CD4-positive, alpha-beta T cell treated with Interleukin-17A for 1 hour (primary cell): ENCODE measurements at regions not wholly inside any gene's neighbourhood (a gene's known extent, or its start where the extent isn't known, plus 50 kb on each side); places are given as distances from the start of the nearest gene placed in this dataset.

Experiments
- DNase-seq: peaks from one replicate; pipeline ENCODE4 v3.0.0-alpha.2; 2020

- DNase-seq = no peak
Measured at GRCh38 chr20:53713328-53714056, 119.9 kb upstream of the ZNF217 start.

GRCh38 chr20:53712212-53712977 is 118.8 kb upstream of the ZNF217 start:
- no peak for DNase-seq

- DNase-seq = no peak
Measured at GRCh38 chr20:53711333-53712211, 117.9 kb upstream of the ZNF217 start.

- DNase-seq = peak; percentile 20
Measured at GRCh38 chr20:53708129-53708968, 114.7 kb upstream of the ZNF217 start.

- DNase-seq = peak; percentile 22
Measured at GRCh38 chr20:53707371-53708055, 113.9 kb upstream of the ZNF217 start.

GRCh38 chr20:53706466-53707370 is 113.1 kb upstream of the ZNF217 start:
- peak; percentile 25 for DNase-seq

GRCh38 chr20:53706008-53706465 is 112.4 kb upstream of the ZNF217 start:
- no peak for DNase-seq

GRCh38 chr20:53702617-53703016 is 109.0 kb upstream of the ZNF217 start:
- no peak for DNase-seq

- no peak for DNase-seq
Measured at GRCh38 chr20:53699906-53700305, 106.3 kb upstream of the ZNF217 start.

GRCh38 chr20:53699085-53699674 is 105.5 kb upstream of the ZNF217 start:
- DNase-seq = no peak

GRCh38 chr20:53698371-53698978 is 104.8 kb upstream of the ZNF217 start:
- no peak for DNase-seq

- DNase-seq = no peak
Measured at GRCh38 chr20:53695797-53696527, 102.3 kb upstream of the ZNF217 start.

GRCh38 chr20:53693262-53693871 is 99.7 kb upstream of the ZNF217 start:
- DNase-seq = peak; percentile 45

GRCh38 chr20:53692465-53693067 is 98.9 kb upstream of the ZNF217 start:
- peak; percentile 18 for DNase-seq

- DNase-seq = no peak
Measured at GRCh38 chr20:53691811-53692192, 98.2 kb upstream of the ZNF217 start.

- no peak for DNase-seq
Measured at GRCh38 chr20:53691060-53691810, 97.6 kb upstream of the ZNF217 start.

GRCh38 chr20:53688085-53688484 is 94.4 kb upstream of the ZNF217 start:
- no peak for DNase-seq
